ENCODE measurements at regions not wholly inside any gene's neighbourhood (a gene's known extent, or its start where the extent isn't known, plus 50 kb on each side); places are given as distances from the start of the nearest gene placed in this dataset.
A peak's percentile ranks its signal among the peaks of the same experiment; 100 is the strongest.

DNA sequence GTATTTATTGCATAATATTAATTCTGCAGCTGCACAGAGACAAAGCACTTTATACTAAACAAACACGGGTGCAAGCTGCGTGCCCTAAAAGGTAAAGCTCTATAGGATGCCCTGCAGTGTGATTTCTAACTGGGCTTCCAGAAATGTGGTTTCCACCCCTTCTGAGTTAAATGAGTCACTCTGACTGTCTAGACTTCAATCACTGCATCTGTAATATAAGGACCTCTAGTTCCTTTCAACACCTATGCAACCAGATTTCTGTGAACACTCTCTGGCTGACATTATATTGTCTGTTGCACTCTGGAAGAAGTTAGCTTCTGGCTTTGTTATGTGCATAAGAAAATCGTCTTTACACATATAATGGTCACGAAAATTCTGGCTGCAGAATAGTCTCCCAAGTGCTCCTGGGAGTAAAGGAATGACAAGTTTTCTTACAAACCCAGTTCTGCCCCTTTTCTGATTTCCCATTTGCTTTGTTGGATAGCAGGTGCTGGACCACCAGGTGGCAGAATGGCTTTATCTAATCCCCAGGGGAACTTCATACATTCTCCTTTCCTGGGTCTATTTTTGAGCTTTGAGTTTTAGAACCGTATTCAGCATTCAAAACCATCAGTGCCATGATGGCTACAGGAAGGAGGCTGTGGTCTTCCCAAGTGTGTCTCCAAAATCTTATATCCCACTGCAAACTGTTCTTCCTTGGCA lies 842.2 kb downstream of the STIM2 start:
- CTCF ChIA-PET: interaction anchor here (1.3 kb wide), 1 partner anchor 9 kb away, joined by 3 read pairs; no protein-coding TSS in a partner anchor
- no peak overlapping the region for H3K27ac ChIP-seq
- no peaks in the 10 kb centered on the region for H3K4me1 ChIP-seq
- FAIRE-seq: no peak
- no peak for ATAC-seq
- POLR2A ChIA-PET: no interaction called here
- WGBS (ENCODE audit: missing lambda C conversion rate): 3% methylated on average over 5 of the region's 5 CpGs
- TF ChIP-seq RCOR1 (IDR thresholded peaks at IDR 0.05; ENCODE audit: low read depth, low read length) (no peak), RAD21 (conservative IDR thresholded peaks at IDR 0.05 in 1 of 2, IDR thresholded peaks at IDR 0.05 in 1 of 2) (peak in 1 of 2 experiments; percentile 37; a peak in 3 of 5 replicates), POLR2AphosphoS2 (conservative IDR thresholded peaks at IDR 0.05; ENCODE audit: low read length) (no peak), FOSL2 (IDR thresholded peaks at IDR 0.05) (no peak), FOSL2 (CRISPR knock-in tag; IDR thresholded peaks at IDR 0.05) (no peak), TFCP2L1 (CRISPR knock-in tag; IDR thresholded peaks at IDR 0.05) (no peak), CHD2 (IDR thresholded peaks at IDR 0.05; ENCODE audit: low read length, partially characterized antibody) (no peak), GATA3 (IDR thresholded peaks at IDR 0.05; ENCODE audit: borderline replicate concordance) (no peak), FOXS1 (CRISPR knock-in tag; IDR thresholded peaks at IDR 0.05) (no peak), ESRRA (IDR thresholded peaks at IDR 0.05; ENCODE audit: borderline replicate concordance, low read length) (no peak), EHMT2 (IDR thresholded peaks at IDR 0.05; ENCODE audit: low read depth) (no peak), CHD4 (IDR thresholded peaks at IDR 0.05; ENCODE audit: borderline replicate concordance) (no peak), NFE2L2 (conservative IDR thresholded peaks at IDR 0.05; ENCODE audit: low read length) (no peak)
- TF ChIP-seq, protein P1, sequence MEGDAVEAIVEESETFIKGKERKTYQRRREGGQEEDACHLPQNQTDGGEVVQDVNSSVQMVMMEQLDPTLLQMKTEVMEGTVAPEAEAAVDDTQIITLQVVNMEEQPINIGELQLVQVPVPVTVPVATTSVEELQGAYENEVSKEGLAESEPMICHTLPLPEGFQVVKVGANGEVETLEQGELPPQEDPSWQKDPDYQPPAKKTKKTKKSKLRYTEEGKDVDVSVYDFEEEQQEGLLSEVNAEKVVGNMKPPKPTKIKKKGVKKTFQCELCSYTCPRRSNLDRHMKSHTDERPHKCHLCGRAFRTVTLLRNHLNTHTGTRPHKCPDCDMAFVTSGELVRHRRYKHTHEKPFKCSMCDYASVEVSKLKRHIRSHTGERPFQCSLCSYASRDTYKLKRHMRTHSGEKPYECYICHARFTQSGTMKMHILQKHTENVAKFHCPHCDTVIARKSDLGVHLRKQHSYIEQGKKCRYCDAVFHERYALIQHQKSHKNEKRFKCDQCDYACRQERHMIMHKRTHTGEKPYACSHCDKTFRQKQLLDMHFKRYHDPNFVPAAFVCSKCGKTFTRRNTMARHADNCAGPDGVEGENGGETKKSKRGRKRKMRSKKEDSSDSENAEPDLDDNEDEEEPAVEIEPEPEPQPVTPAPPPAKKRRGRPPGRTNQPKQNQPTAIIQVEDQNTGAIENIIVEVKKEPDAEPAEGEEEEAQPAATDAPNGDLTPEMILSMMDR (IDR thresholded peaks at IDR 0.05): 0 out of 3 replicates have a peak, but pooled peaks have one; percentile 19
- no peak overlapping the region for H3K4me2 ChIP-seq
- H3K4me3 ChIP-seq: no peak overlapping the region
- DNase-seq (ENCODE audit: low read depth in 1 of 2, low spot score in 1 of 2): peak in 1 of 2 experiments; percentile 10
- H3K9me3 ChIP-seq: no peaks in the 10 kb centered on the region

DNA sequence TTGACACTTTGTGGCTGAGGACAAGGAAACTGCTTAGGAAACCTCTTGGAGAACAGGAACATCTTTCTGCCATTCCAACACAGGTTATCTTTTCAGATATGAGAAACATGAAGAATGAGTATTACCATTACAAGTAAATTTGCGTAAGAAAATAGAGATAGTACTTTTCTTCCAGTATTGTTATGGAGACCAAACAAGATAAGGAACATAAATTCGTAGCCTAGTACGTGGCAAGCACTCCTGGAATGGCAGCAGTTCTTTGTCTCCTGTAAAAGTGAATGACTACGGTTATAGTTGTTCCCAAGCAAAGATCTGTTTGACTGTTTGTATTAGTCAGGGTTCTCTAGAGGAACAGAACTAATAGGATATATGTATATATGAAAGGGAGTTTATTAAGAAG lies 843.1 kb downstream of the STIM2 start:
- H3K9me3 ChIP-seq: no peaks in the 10 kb centered on the region
- ChIA-PET CTCF (no interaction called here), POLR2A (no interaction called here)
- FAIRE-seq (no peak), DNase-seq (ENCODE audit: low read depth in 1 of 2, low spot score in 1 of 2) (no peak), ATAC-seq (no peak)
- no peak overlapping the region for H3K4me3 ChIP-seq
- H3K4me1 ChIP-seq: no peaks in the 10 kb centered on the region
- H3K27ac ChIP-seq: no peak overlapping the region
- TF ChIP-seq MYC (IDR thresholded peaks at IDR 0.05; ENCODE audit: borderline replicate concordance, low read length) (no peak), RARB (CRISPR knock-in tag; IDR thresholded peaks at IDR 0.05) (no peak), CHD4 (IDR thresholded peaks at IDR 0.05; ENCODE audit: borderline replicate concordance) (no peak), HDAC2 (IDR thresholded peaks at IDR 0.05) (no peak), RFX5 (IDR thresholded peaks at IDR 0.05) (no peak), ZC3H11A (IDR thresholded peaks at IDR 0.05) (no peak), RAD21 (conservative IDR thresholded peaks at IDR 0.05 in 1 of 2, IDR thresholded peaks at IDR 0.05 in 1 of 2) (no peak), FOXS1 (CRISPR knock-in tag; IDR thresholded peaks at IDR 0.05) (no peak), SREBF2 (IDR thresholded peaks at IDR 0.05) (no peak), SMC3 (IDR thresholded peaks at IDR 0.05) (no peak), PHF8 (IDR thresholded peaks at IDR 0.05; ENCODE audit: borderline replicate concordance, low read depth) (no peak), ZSCAN20 (CRISPR knock-in tag; IDR thresholded peaks at IDR 0.05) (no peak)
- TF ChIP-seq, protein P2, sequence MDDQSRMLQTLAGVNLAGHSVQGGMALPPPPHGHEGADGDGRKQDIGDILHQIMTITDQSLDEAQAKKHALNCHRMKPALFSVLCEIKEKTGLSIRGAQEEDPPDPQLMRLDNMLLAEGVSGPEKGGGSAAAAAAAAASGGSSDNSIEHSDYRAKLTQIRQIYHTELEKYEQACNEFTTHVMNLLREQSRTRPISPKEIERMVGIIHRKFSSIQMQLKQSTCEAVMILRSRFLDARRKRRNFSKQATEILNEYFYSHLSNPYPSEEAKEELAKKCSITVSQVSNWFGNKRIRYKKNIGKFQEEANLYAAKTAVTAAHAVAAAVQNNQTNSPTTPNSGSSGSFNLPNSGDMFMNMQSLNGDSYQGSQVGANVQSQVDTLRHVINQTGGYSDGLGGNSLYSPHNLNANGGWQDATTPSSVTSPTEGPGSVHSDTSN (IDR thresholded peaks at IDR 0.05): no peak
- H3K4me2 ChIP-seq: no peak overlapping the region
- 42% methylated on average over 4 of the region's 4 CpGs for WGBS (ENCODE audit: missing lambda C conversion rate)
